ENCODE measurements at regions not wholly inside any gene's neighbourhood (a gene's known extent, or its start where the extent isn't known, plus 50 kb on each side); places are given as distances from the start of the nearest gene placed in this dataset.

GRCh38 chr7:109354000-109354399 is 784.3 kb downstream of the DNAJB9 start:
- H3K4me3 ChIP-seq (ENCODE audit: low read depth, low read length): no peak overlapping the region
- no peak for TF ChIP-seq CTCF (IDR thresholded peaks at IDR 0.05; ENCODE audit: control insufficient read depth, extremely low read depth, insufficient read depth)
- no peak for DNase-seq (ENCODE audit: low read depth)

- TF ChIP-seq CTCF (IDR thresholded peaks at IDR 0.05; ENCODE audit: control insufficient read depth, extremely low read depth, insufficient read depth): no peak
- no peak overlapping the region for H3K4me3 ChIP-seq (ENCODE audit: low read depth, low read length)
- no peak for DNase-seq (ENCODE audit: low read depth)
Observed at GRCh38 chr7:109354552-109354951, 784.9 kb downstream of the DNAJB9 start.

GRCh38 chr7:109375823-109376222 is 806.1 kb downstream of the DNAJB9 start:
- no peak for DNase-seq (ENCODE audit: low read depth)
- H3K4me3 ChIP-seq (ENCODE audit: low read depth, low read length): no peak overlapping the region
- TF ChIP-seq CTCF (IDR thresholded peaks at IDR 0.05; ENCODE audit: control insufficient read depth, extremely low read depth, insufficient read depth): no peak

- no peak for TF ChIP-seq CTCF (IDR thresholded peaks at IDR 0.05; ENCODE audit: control insufficient read depth, extremely low read depth, insufficient read depth)
- no peak overlapping the region for H3K4me3 ChIP-seq (ENCODE audit: low read depth, low read length)
- DNase-seq (ENCODE audit: low read depth): no peak
Observed at GRCh38 chr7:109376576-109376975, 806.9 kb downstream of the DNAJB9 start.

GRCh38 chr7:109377076-109377884 is 807.6 kb downstream of the DNAJB9 start:
- no peak overlapping the region for H3K4me3 ChIP-seq (ENCODE audit: low read depth, low read length)
- no peak for DNase-seq (ENCODE audit: low read depth)
- TF ChIP-seq CTCF (IDR thresholded peaks at IDR 0.05; ENCODE audit: control insufficient read depth, extremely low read depth, insufficient read depth): no peak

GRCh38 chr7:109386959-109387358 is 817.3 kb downstream of the DNAJB9 start:
- no peak for DNase-seq (ENCODE audit: low read depth)
- no peak overlapping the region for H3K4me3 ChIP-seq (ENCODE audit: low read depth, low read length)
- no peak for TF ChIP-seq CTCF (IDR thresholded peaks at IDR 0.05; ENCODE audit: control insufficient read depth, extremely low read depth, insufficient read depth)

- H3K4me3 ChIP-seq (ENCODE audit: low read depth, low read length): no peak overlapping the region
- DNase-seq (ENCODE audit: low read depth): no peak
- no peak for TF ChIP-seq CTCF (IDR thresholded peaks at IDR 0.05; ENCODE audit: control insufficient read depth, extremely low read depth, insufficient read depth)
Observed at GRCh38 chr7:109387530-109387929, 817.9 kb downstream of the DNAJB9 start.
